ENCODE measurements at regions not wholly inside any gene's neighbourhood (a gene's known extent, or its start where the extent isn't known, plus 50 kb on each side); places are given as distances from the start of the nearest gene placed in this dataset.
"Not testable (repeated sequence)": the region's sequence is repeated elsewhere in the genome, so short reads cannot be mapped to it uniquely, and the experiment has no call there.

DNA sequence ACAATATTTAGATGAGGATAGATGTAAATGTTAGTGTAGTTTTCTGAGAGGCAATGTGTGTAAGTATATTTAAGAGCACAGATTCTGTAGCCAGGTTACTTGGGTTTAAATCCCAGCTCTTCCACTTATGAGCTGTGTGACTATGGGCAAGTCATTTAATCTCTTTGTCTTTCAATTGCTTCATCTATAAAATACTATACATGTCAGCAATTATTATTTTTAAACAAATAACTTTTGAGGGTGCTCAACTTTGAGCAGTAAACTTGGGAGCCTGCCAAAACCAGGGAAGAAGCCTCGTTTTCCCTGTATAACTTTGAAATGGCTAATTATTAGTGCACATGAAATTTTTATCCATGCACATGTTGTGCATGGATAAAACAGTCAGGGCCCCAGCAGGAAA is 222.8 kb downstream of the FOXD2 start:
- TF ChIP-seq, protein P1, sequence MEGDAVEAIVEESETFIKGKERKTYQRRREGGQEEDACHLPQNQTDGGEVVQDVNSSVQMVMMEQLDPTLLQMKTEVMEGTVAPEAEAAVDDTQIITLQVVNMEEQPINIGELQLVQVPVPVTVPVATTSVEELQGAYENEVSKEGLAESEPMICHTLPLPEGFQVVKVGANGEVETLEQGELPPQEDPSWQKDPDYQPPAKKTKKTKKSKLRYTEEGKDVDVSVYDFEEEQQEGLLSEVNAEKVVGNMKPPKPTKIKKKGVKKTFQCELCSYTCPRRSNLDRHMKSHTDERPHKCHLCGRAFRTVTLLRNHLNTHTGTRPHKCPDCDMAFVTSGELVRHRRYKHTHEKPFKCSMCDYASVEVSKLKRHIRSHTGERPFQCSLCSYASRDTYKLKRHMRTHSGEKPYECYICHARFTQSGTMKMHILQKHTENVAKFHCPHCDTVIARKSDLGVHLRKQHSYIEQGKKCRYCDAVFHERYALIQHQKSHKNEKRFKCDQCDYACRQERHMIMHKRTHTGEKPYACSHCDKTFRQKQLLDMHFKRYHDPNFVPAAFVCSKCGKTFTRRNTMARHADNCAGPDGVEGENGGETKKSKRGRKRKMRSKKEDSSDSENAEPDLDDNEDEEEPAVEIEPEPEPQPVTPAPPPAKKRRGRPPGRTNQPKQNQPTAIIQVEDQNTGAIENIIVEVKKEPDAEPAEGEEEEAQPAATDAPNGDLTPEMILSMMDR (IDR thresholded peaks at IDR 0.05; ENCODE audit: low read depth, low read length): no peak
- Histone ChIP-seq H3K9me3 (ENCODE audit: control insufficient read depth, insufficient read depth, low read length) (no peaks in the 10 kb centered on the region), H3K27me3 (ENCODE audit: control insufficient read depth, insufficient read depth, low read length) (peaks cover 6% of the 10 kb centered on the region), H3K27ac (ENCODE audit: low read depth, low read length) (no peak overlapping the region), H3K4me3 (ENCODE audit: low read depth, low read length) (no peak overlapping the region)
- no peak for DNase-seq (ENCODE audit: low read depth, low spot score)
- CTCF ChIA-PET: no interaction called here
- POLR2A ChIA-PET: no interaction called here

- no peak for DNase-seq (ENCODE audit: low read depth, low spot score)
- TF ChIP-seq, protein P1 (IDR thresholded peaks at IDR 0.05; ENCODE audit: low read depth, low read length): no peak
- Histone ChIP-seq H3K27ac (ENCODE audit: low read depth, low read length) (no peak overlapping the region), H3K9me3 (ENCODE audit: control insufficient read depth, insufficient read depth, low read length) (no peaks in the 10 kb centered on the region), H3K4me3 (ENCODE audit: low read depth, low read length) (no peak overlapping the region), H3K27me3 (ENCODE audit: control insufficient read depth, insufficient read depth, low read length) (peaks cover 6% of the 10 kb centered on the region)
- ChIA-PET POLR2A (no interaction called here), CTCF (interaction anchor here (1.3 kb wide), 1 partner anchor 65 kb away, joined by 5 read pairs; no protein-coding TSS in a partner anchor)
Measured at GRCh38 chr1:47661040-47661439, 223.2 kb downstream of the FOXD2 start.

- no peak for DNase-seq (ENCODE audit: low read depth, low spot score)
- TF ChIP-seq, protein P1 (IDR thresholded peaks at IDR 0.05; ENCODE audit: low read depth, low read length): no peak
- H3K9me3 ChIP-seq (ENCODE audit: control insufficient read depth, insufficient read depth, low read length): no peaks in the 10 kb centered on the region
- no peak overlapping the region for H3K4me3 ChIP-seq (ENCODE audit: low read depth, low read length)
- ChIA-PET POLR2A (no interaction called here), CTCF (interaction anchor here (0.7 to 1.3 kb wide), 3 partner anchors 64 to 483 kb away, joined by 3 to 5 read pairs (median 3); no protein-coding TSS in a partner anchor)
- H3K27ac ChIP-seq (ENCODE audit: low read depth, low read length): no peak overlapping the region
- H3K27me3 ChIP-seq (ENCODE audit: control insufficient read depth, insufficient read depth, low read length): peaks cover 6% of the 10 kb centered on the region
Measured at GRCh38 chr1:47662068-47662467, 224.2 kb downstream of the FOXD2 start.

- TF ChIP-seq, protein P1 (IDR thresholded peaks at IDR 0.05; ENCODE audit: low read depth, low read length): no peak
- ChIA-PET CTCF (interaction anchor here (1.8 kb wide), 1 partner anchor 226 kb away, joined by 5 read pairs; no protein-coding TSS in a partner anchor), POLR2A (interaction anchor here (0.6 kb wide), 1 partner anchor 11 kb away, joined by 5 read pairs; no protein-coding TSS in a partner anchor)
- Histone ChIP-seq H3K27ac (ENCODE audit: low read depth, low read length) (no peak overlapping the region), H3K27me3 (ENCODE audit: control insufficient read depth, insufficient read depth, low read length) (peaks cover 6% of the 10 kb centered on the region), H3K4me3 (ENCODE audit: low read depth, low read length) (no peak overlapping the region), H3K9me3 (ENCODE audit: control insufficient read depth, insufficient read depth, low read length) (no peaks in the 10 kb centered on the region)
- no peak for DNase-seq (ENCODE audit: low read depth, low spot score)
Measured at GRCh38 chr1:47663286-47663685, 225.4 kb downstream of the FOXD2 start.

GRCh38 chr1:47664356-47664755 is 226.5 kb downstream of the FOXD2 start:
- DNase-seq (ENCODE audit: low read depth, low spot score): no peak
- no peak overlapping the region for H3K4me3 ChIP-seq (ENCODE audit: low read depth, low read length)
- no peaks in the 10 kb centered on the region for H3K9me3 ChIP-seq (ENCODE audit: control insufficient read depth, insufficient read depth, low read length)
- no peak overlapping the region for H3K27ac ChIP-seq (ENCODE audit: low read depth, low read length)
- peaks cover under 1% of the 10 kb centered on the region for H3K27me3 ChIP-seq (ENCODE audit: control insufficient read depth, insufficient read depth, low read length)
- ChIA-PET CTCF (interaction anchor here (1.8 kb wide), 1 partner anchor 227 kb away, joined by 5 read pairs; no protein-coding TSS in a partner anchor), POLR2A (no interaction called here)
- TF ChIP-seq, protein P1 (IDR thresholded peaks at IDR 0.05; ENCODE audit: low read depth, low read length): no peak

DNA sequence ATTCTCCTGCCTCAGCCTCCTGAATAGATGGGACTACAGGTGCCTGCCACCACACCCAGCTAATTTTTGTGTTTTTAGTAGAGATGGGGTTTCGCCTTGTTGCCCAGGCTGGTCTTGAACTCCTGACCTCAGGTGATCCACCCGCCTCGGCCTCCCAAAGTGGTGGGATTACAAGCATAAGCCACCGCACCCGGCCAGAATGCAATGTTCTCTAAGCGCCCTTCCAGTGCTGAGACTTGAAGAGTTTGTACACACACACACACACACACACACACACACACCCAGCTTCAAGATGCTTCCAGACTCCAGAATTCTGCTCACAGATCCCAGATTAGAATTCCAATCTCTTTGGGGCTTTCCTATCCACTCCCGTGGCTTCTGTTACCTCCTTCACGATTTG is 227.1 kb downstream of the FOXD2 start:
- H3K9me3 ChIP-seq (ENCODE audit: control insufficient read depth, insufficient read depth, low read length); H3K27me3 ChIP-seq (ENCODE audit: control insufficient read depth, insufficient read depth, low read length); H3K4me3 ChIP-seq (ENCODE audit: low read depth, low read length); CTCF ChIA-PET; H3K27ac ChIP-seq (ENCODE audit: low read depth, low read length); POLR2A ChIA-PET; DNase-seq (ENCODE audit: low read depth, low spot score): not testable (repeated sequence)
